ENCODE measurements at regions not wholly inside any gene's neighbourhood (a gene's known extent, or its start where the extent isn't known, plus 50 kb on each side); places are given as distances from the start of the nearest gene placed in this dataset.

DNA sequence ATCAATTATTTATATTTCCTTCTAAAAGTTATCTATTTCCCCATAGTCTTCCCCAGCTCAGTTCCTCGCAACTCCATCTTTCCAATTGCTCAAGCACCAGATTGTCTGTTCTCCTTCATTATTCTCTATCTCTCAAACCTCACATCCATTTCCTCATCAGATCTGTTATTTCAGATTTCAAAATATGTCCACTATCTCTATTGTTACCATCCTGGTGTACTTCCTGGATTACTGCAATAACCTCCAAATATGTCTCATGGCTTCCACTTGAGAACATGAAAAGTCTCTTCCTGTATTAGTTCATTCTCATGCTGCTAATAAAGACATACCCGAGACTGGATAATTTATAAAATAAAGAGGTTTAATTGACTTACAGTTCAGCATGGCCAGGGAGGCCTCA is 641.7 kb upstream of the ZEB2 start:
- peaks cover 0 to 7% of the 10 kb centered on the region in 2 donors for H3K4me1 ChIP-seq
- DNase-seq, result no peak
- TF ChIP-seq, protein P1, sequence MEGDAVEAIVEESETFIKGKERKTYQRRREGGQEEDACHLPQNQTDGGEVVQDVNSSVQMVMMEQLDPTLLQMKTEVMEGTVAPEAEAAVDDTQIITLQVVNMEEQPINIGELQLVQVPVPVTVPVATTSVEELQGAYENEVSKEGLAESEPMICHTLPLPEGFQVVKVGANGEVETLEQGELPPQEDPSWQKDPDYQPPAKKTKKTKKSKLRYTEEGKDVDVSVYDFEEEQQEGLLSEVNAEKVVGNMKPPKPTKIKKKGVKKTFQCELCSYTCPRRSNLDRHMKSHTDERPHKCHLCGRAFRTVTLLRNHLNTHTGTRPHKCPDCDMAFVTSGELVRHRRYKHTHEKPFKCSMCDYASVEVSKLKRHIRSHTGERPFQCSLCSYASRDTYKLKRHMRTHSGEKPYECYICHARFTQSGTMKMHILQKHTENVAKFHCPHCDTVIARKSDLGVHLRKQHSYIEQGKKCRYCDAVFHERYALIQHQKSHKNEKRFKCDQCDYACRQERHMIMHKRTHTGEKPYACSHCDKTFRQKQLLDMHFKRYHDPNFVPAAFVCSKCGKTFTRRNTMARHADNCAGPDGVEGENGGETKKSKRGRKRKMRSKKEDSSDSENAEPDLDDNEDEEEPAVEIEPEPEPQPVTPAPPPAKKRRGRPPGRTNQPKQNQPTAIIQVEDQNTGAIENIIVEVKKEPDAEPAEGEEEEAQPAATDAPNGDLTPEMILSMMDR (IDR thresholded peaks at IDR 0.05), result no peak
- TF ChIP-seq POLR2A (IDR thresholded peaks at IDR 0.05), result no peak
- no peak overlapping the region for H3K27ac ChIP-seq
- H3K27me3 ChIP-seq, result no peaks in the 10 kb centered on the region
- no peaks in the 10 kb centered on the region for H3K9me3 ChIP-seq
- no peak overlapping the region for H3K4me3 ChIP-seq
- H3K36me3 ChIP-seq, result no peaks in the 10 kb centered on the region
- intact Hi-C loops (cut with DNase I; ENCODE audit: low total_unique reads), result no loop called here

DNA sequence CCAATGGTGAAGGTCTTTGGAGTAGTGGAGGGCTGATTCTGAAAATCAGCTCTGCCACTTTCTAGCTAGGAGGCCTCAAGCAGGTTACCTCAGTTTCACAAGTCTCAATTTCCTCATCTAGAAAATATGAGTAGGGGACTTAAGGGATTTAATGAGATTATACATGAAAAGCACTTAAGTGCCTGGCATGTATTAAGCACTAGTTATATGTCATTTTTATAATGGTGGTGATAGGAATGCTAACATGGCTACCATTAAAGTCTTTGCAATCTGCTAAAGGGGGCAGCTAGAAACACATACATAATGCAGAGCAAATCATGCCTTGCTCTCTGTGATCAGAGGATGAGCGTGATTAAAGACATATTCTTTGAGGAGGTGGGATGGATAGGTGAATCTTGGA is 640.9 kb upstream of the ZEB2 start:
- Histone ChIP-seq H3K9me3 (no peaks in the 10 kb centered on the region), H3K27ac (no peak overlapping the region)
- intact Hi-C loops (cut with DNase I; ENCODE audit: low total_unique reads), result no loop called here

DNA sequence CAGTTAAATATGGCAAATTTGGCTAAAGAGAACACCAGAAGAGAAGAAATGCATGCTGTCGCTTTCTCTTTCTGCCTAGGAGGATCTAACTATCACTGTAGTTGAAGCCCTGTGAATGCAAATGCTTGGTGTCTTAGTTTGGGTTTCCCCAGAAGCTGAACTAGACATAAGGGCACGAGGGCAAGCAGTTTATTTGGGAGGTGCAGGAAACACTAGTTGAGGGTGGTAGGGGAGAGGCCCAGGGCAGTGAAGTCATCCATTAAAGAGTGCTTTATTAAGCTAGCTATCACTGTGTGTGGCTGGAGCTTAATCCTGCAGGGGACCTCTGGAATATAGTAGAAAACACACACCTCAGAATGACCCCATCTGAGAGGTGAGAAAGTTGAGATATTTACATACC is 639.8 kb upstream of the ZEB2 start:
- intact Hi-C loops (cut with DNase I; ENCODE audit: low total_unique reads), result no loop called here
- no peak for TF ChIP-seq POLR2A (IDR thresholded peaks at IDR 0.05)
- TF ChIP-seq, protein P1 (IDR thresholded peaks at IDR 0.05), result no peak
- H3K9me3 ChIP-seq, result no peaks in the 10 kb centered on the region
- peaks cover 0 to 7% of the 10 kb centered on the region in 2 donors for H3K4me1 ChIP-seq
- no peaks in the 10 kb centered on the region for H3K36me3 ChIP-seq
- no peak overlapping the region for H3K27ac ChIP-seq
- no peaks in the 10 kb centered on the region for H3K27me3 ChIP-seq
- H3K4me3 ChIP-seq, result no peak overlapping the region
- no peak for DNase-seq

More for the DNA sequence above, 640.9 kb upstream of the ZEB2 start:
- Histone ChIP-seq H3K4me1 (peaks cover 0 to 7% of the 10 kb centered on the region in 2 donors), H3K4me3 (no peak overlapping the region), H3K36me3 (no peaks in the 10 kb centered on the region), H3K27me3 (no peaks in the 10 kb centered on the region)
- no peak for DNase-seq
- TF ChIP-seq, protein P1 (IDR thresholded peaks at IDR 0.05), result no peak
- no peak for TF ChIP-seq POLR2A (IDR thresholded peaks at IDR 0.05)

DNA sequence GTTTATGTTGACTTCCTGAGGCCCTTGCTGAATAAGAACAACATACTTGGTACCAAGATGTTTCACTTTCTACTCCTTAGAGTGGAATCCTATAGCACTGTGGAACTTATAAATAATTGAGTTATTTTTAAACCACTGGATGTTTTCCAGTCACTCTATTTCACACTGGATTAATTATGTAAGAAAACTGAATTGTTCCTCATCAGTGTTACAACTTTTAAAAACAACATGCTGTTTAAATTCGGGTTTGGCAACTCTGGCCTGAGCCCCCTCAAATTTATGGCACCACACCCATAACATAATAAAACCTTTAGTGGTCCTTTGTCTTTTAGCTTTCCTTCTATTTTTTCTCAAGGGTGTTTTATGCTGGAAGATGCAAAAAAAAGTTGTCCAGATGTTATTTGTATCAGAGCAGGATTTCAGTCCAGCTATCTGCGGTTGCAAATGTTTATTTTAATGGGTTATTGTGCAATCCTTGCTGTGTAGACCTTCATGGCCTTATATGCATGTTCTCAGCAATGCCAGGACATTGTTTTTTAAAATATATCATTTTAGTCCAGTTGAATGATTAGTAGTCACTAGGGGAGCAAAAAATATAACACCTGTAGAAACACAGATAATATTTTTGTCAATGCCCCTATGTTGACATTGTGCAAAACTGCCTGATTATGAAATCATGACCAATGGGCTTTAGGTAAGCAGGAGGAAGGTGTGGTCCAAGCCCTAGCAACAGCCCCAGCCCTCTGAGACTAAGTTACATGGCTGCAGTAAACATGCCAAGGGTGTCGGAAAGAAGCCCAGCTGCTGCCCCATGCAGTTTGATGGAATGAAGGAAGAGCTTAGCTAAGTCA is 638.0 kb upstream of the ZEB2 start:
- H3K36me3 ChIP-seq, result no peaks in the 10 kb centered on the region
- intact Hi-C loops (cut with DNase I; ENCODE audit: low total_unique reads), result no loop called here
- TF ChIP-seq, protein P1 (IDR thresholded peaks at IDR 0.05), result no peak
- TF ChIP-seq POLR2A (IDR thresholded peaks at IDR 0.05), result no peak
- no peak overlapping the region for H3K4me3 ChIP-seq
- H3K4me1 ChIP-seq, result peaks cover 0 to 7% of the 10 kb centered on the region in 2 donors
- H3K27me3 ChIP-seq, result no peaks in the 10 kb centered on the region
- H3K9me3 ChIP-seq, result no peaks in the 10 kb centered on the region
- H3K27ac ChIP-seq, result peak overlapping the region; percentile 36 to 47
- DNase-seq, result peak; percentile 74 to 79

DNA sequence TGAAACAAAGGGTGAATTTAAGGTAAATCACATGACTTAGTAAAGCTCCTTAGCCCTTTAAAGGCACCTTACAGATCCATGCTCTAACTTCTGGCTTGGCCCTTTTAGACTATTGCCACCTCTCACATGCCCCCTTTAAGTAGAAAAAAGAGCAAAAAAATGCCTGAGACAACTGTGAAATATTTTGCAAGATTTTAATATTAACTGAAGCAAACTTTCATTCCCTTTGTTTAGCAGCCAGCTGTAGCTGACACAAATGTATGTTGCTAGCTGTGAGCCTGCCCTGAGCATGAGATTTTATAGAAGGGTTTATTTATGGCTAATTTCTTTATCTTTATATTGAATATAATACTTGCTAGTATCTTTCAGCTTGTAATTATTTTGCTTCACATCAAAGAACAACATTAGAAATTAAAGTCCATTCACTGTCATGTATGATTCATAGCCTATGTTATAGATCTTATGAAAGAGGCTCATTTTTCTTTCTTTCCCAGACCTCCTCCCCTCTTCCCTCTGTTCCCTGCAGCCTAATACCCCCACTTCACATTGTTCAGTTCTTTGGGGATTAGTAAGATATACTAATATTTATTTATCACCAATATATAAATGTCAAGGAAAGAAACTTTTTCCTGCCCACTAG is 637.2 kb upstream of the ZEB2 start:
- Histone ChIP-seq H3K27ac (peak overlapping the region; percentile 36 to 47), H3K36me3 (no peaks in the 10 kb centered on the region), H3K4me1 (peaks cover 0 to 7% of the 10 kb centered on the region in 2 donors), H3K9me3 (no peaks in the 10 kb centered on the region), H3K4me3 (no peak overlapping the region), H3K27me3 (no peaks in the 10 kb centered on the region)
- TF ChIP-seq, protein P1 (IDR thresholded peaks at IDR 0.05), result no peak
- no peak for TF ChIP-seq POLR2A (IDR thresholded peaks at IDR 0.05)
- no peak for DNase-seq
- intact Hi-C loops (cut with DNase I; ENCODE audit: low total_unique reads), result no loop called here

All from uterus (tissue), 3 donors.